ENCODE measurements at regions not wholly inside any gene's neighbourhood (a gene's known extent, or its start where the extent isn't known, plus 50 kb on each side); places are given as distances from the start of the nearest gene placed in this dataset.

- DNase-seq (ENCODE audit: low read depth), result no peak
- no peak overlapping the region for H3K4me3 ChIP-seq (ENCODE audit: low read depth, low read length)
These were observed 294.9 kb upstream of the TSHZ2 start for GRCh38 chr20:52677216-52677615.

GRCh38 chr20:52676283-52676995 is 295.7 kb upstream of the TSHZ2 start:
- DNase-seq (ENCODE audit: low read depth), result no peak
- no peak overlapping the region for H3K4me3 ChIP-seq (ENCODE audit: low read depth, low read length)

- no peak overlapping the region for H3K4me3 ChIP-seq (ENCODE audit: low read depth, low read length)
- no peak for DNase-seq (ENCODE audit: low read depth)
These were observed 296.8 kb upstream of the TSHZ2 start for GRCh38 chr20:52675375-52675774.

GRCh38 chr20:52668626-52669025 is 303.5 kb upstream of the TSHZ2 start:
- no peak for DNase-seq (ENCODE audit: low read depth)
- no peak overlapping the region for H3K4me3 ChIP-seq (ENCODE audit: low read depth, low read length)

GRCh38 chr20:52667358-52667757 is 304.8 kb upstream of the TSHZ2 start:
- no peak overlapping the region for H3K4me3 ChIP-seq (ENCODE audit: low read depth, low read length)
- DNase-seq (ENCODE audit: low read depth), result no peak

- no peak overlapping the region for H3K4me3 ChIP-seq (ENCODE audit: low read depth, low read length)
- no peak for DNase-seq (ENCODE audit: low read depth)
These were observed 306.7 kb upstream of the TSHZ2 start for GRCh38 chr20:52665441-52665840.

GRCh38 chr20:52655395-52655794 is 316.8 kb upstream of the TSHZ2 start:
- H3K4me3 ChIP-seq (ENCODE audit: low read depth, low read length), result no peak overlapping the region
- DNase-seq (ENCODE audit: low read depth), result no peak

GRCh38 chr20:52654567-52654966 is 317.6 kb upstream of the TSHZ2 start:
- no peak for DNase-seq (ENCODE audit: low read depth)
- H3K4me3 ChIP-seq (ENCODE audit: low read depth, low read length), result no peak overlapping the region

- H3K4me3 ChIP-seq (ENCODE audit: low read depth, low read length), result no peak overlapping the region
- no peak for DNase-seq (ENCODE audit: low read depth)
These were observed 319.9 kb upstream of the TSHZ2 start for GRCh38 chr20:52652271-52652670.

GRCh38 chr20:52649727-52650126 is 322.4 kb upstream of the TSHZ2 start:
- DNase-seq (ENCODE audit: low read depth), result no peak

GRCh38 chr20:52645822-52646221 is 326.3 kb upstream of the TSHZ2 start:
- no peak for DNase-seq (ENCODE audit: low read depth)

More at GRCh38 chr20:52649727-52650126, 322.4 kb upstream of the TSHZ2 start:
- no peak overlapping the region for H3K4me3 ChIP-seq (ENCODE audit: low read depth, low read length)

GRCh38 chr20:52643034-52643433 is 329.1 kb upstream of the TSHZ2 start:
- no peak overlapping the region for H3K4me3 ChIP-seq (ENCODE audit: low read depth, low read length)
- DNase-seq (ENCODE audit: low read depth), result no peak

More at GRCh38 chr20:52645822-52646221, 326.3 kb upstream of the TSHZ2 start:
- H3K4me3 ChIP-seq (ENCODE audit: low read depth, low read length), result no peak overlapping the region

GRCh38 chr20:52637201-52637600 is 335.0 kb upstream of the TSHZ2 start:
- no peak overlapping the region for H3K4me3 ChIP-seq (ENCODE audit: low read depth, low read length)
- DNase-seq (ENCODE audit: low read depth), result no peak

- H3K4me3 ChIP-seq (ENCODE audit: low read depth, low read length), result no peak overlapping the region
- DNase-seq (ENCODE audit: low read depth), result no peak
These were observed 340.7 kb upstream of the TSHZ2 start for GRCh38 chr20:52631469-52631868.

- no peak overlapping the region for H3K4me3 ChIP-seq (ENCODE audit: low read depth, low read length)
- DNase-seq (ENCODE audit: low read depth), result no peak
These were observed 342.0 kb upstream of the TSHZ2 start for GRCh38 chr20:52630138-52630537.

- H3K4me3 ChIP-seq (ENCODE audit: low read depth, low read length), result no peak overlapping the region
- DNase-seq (ENCODE audit: low read depth), result no peak
These were observed 347.9 kb upstream of the TSHZ2 start for GRCh38 chr20:52624281-52624680.

GRCh38 chr20:52622081-52622480 is 350.1 kb upstream of the TSHZ2 start:
- peak; percentile 2 for DNase-seq (ENCODE audit: low read depth)

GRCh38 chr20:52621401-52621800 is 350.8 kb upstream of the TSHZ2 start:
- no peak for DNase-seq (ENCODE audit: low read depth)
- no peak overlapping the region for H3K4me3 ChIP-seq (ENCODE audit: low read depth, low read length)

More at GRCh38 chr20:52622081-52622480, 350.1 kb upstream of the TSHZ2 start:
- H3K4me3 ChIP-seq (ENCODE audit: low read depth, low read length), result no peak overlapping the region

GRCh38 chr20:52619671-52620070 is 352.5 kb upstream of the TSHZ2 start:
- no peak for DNase-seq (ENCODE audit: low read depth)
- no peak overlapping the region for H3K4me3 ChIP-seq (ENCODE audit: low read depth, low read length)

GRCh38 chr20:52619101-52619500 is 353.1 kb upstream of the TSHZ2 start:
- H3K4me3 ChIP-seq (ENCODE audit: low read depth, low read length), result no peak overlapping the region
- no peak for DNase-seq (ENCODE audit: low read depth)

- H3K4me3 ChIP-seq (ENCODE audit: low read depth, low read length), result no peak overlapping the region
- DNase-seq (ENCODE audit: low read depth), result no peak
These were observed 355.5 kb upstream of the TSHZ2 start for GRCh38 chr20:52616629-52617028.

Measured in skeletal muscle cell (primary cell).